ENCODE measurements at regions not wholly inside any gene's neighbourhood (a gene's known extent, or its start where the extent isn't known, plus 50 kb on each side); places are given as distances from the start of the nearest gene placed in this dataset.
A peak's percentile ranks its signal among the peaks of the same experiment; 100 is the strongest.
"Not testable (repeated sequence)": the region's sequence is repeated elsewhere in the genome, so short reads cannot be mapped to it uniquely, and the experiment has no call there.

GRCh38 chrX:46366381-46367207 is 178.6 kb downstream of the ZNF674 start:
- DNase-seq (ENCODE audit: low read depth in 2 of 2), result no peak

- DNase-seq (ENCODE audit: low read depth in 2 of 2), result no peak
These were observed 190.7 kb downstream of the ZNF674 start for GRCh38 chrX:46354481-46354880.

- DNase-seq (ENCODE audit: low read depth in 2 of 2), result no peak
These were observed 203.4 kb downstream of the ZNF674 start for GRCh38 chrX:46341767-46342322.

GRCh38 chrX:46340696-46341095 is 204.5 kb downstream of the ZNF674 start:
- no peak for DNase-seq (ENCODE audit: low read depth in 2 of 2)

- DNase-seq (ENCODE audit: low read depth in 2 of 2), result no peak
These were observed 211.7 kb downstream of the ZNF674 start for GRCh38 chrX:46333550-46333949.

GRCh38 chrX:46330981-46331380 is 214.2 kb downstream of the ZNF674 start:
- DNase-seq (ENCODE audit: low read depth in 2 of 2), result no peak

- no peak for DNase-seq (ENCODE audit: low read depth in 2 of 2)
These were observed 214.7 kb downstream of the ZNF674 start for GRCh38 chrX:46330513-46330912.

- DNase-seq (ENCODE audit: low read depth in 2 of 2), result no peak
These were observed 217.1 kb downstream of the ZNF674 start for GRCh38 chrX:46328133-46328532.

GRCh38 chrX:46327566-46328115 is 217.6 kb downstream of the ZNF674 start:
- DNase-seq (ENCODE audit: low read depth in 2 of 2), result no peak

- DNase-seq (ENCODE audit: low read depth in 2 of 2), result no peak
These were observed 219.1 kb downstream of the ZNF674 start for GRCh38 chrX:46326161-46326560.

- peak; percentile 36 to 50 for DNase-seq (ENCODE audit: low read depth in 2 of 2)
These were observed 219.8 kb downstream of the ZNF674 start for GRCh38 chrX:46325312-46325877.

GRCh38 chrX:46324166-46324565 is 221.1 kb downstream of the ZNF674 start:
- no peak for DNase-seq (ENCODE audit: low read depth in 2 of 2)

- DNase-seq (ENCODE audit: low read depth in 2 of 2), result not testable (repeated sequence)
These were observed 222.3 kb downstream of the ZNF674 start for GRCh38 chrX:46322929-46323328.

GRCh38 chrX:46321676-46322075 is 223.5 kb downstream of the ZNF674 start:
- no peak for DNase-seq (ENCODE audit: low read depth in 2 of 2)

GRCh38 chrX:46319750-46320149 is 225.5 kb downstream of the ZNF674 start:
- DNase-seq (ENCODE audit: low read depth in 2 of 2), result no peak

GRCh38 chrX:46318551-46318950 is 226.7 kb downstream of the ZNF674 start:
- DNase-seq (ENCODE audit: low read depth in 2 of 2), result no peak

- DNase-seq (ENCODE audit: low read depth in 2 of 2), result no peak
These were observed 228.1 kb downstream of the ZNF674 start for GRCh38 chrX:46317163-46317562.

GRCh38 chrX:46311581-46312120 is 233.6 kb downstream of the ZNF674 start:
- no peak for DNase-seq (ENCODE audit: low read depth in 2 of 2)

GRCh38 chrX:46310815-46311497 is 234.3 kb downstream of the ZNF674 start:
- DNase-seq (ENCODE audit: low read depth in 2 of 2), result no peak

GRCh38 chrX:46308110-46308509 is 237.1 kb downstream of the ZNF674 start:
- DNase-seq (ENCODE audit: low read depth in 2 of 2), result no peak

- DNase-seq (ENCODE audit: low read depth in 2 of 2), result no peak
These were observed 239.1 kb downstream of the ZNF674 start for GRCh38 chrX:46306103-46306502.

- DNase-seq (ENCODE audit: low read depth in 2 of 2), result no peak
These were observed 239.8 kb downstream of the ZNF674 start for GRCh38 chrX:46305431-46305830.

Data from stimulated activated CD4-positive, alpha-beta T cell treated with anti-CD3 and anti-CD28 coated beads, Interleukin-12 subunit alpha, Interleukin-12 subunit beta, amount 100 ng/mL, for 24 hours (primary cell).